Neural cell (in vitro differentiated cells): ENCODE measurements at regions not wholly inside any gene's neighbourhood (a gene's known extent, or its start where the extent isn't known, plus 50 kb on each side); places are given as distances from the start of the nearest gene placed in this dataset.

Experiments
- H2AFZ ChIP-seq: fragments of 200-600, 300-800 bp; sonication (generic), shearing (Covaris generic); 2 replicates; pipeline ENCODE4 v1.6.0; 2014; ENCODE audit warnings: low read depth, mild to moderate bottlenecking, antibody characterized with exemption, low read length, moderate library complexity
- H3F3A ChIP-seq: fragments of 200-600 bp; shearing (Covaris generic); 2 replicates; pipeline ENCODE4 v1.6.1; 2016; ENCODE audit warnings: mild to moderate bottlenecking, moderate library complexity, mixed read lengths, antibody characterized with exemption, low read length; ENCODE audit not compliant: insufficient read depth, poor library complexity, severe bottlenecking
- H3K27ac ChIP-seq: fragments of 200-600, 300-800 bp; sonication (generic), shearing (Covaris generic); 2 replicates; pipeline ENCODE4 v1.5.1; 2014; ENCODE audit warnings: mild to moderate bottlenecking, low read length, moderate library complexity
- H3K27me3 ChIP-seq: fragments of 300-800, 200-600 bp; sonication (generic), shearing (Covaris generic); 2 replicates; pipeline ENCODE4 v1.6.0; 2014; ENCODE audit warnings: mild to moderate bottlenecking, low read depth, low read length, moderate library complexity; ENCODE audit not compliant: insufficient read depth
- H3K36me3 ChIP-seq: fragments of 300-800, 200-600 bp; sonication (generic), shearing (Covaris generic); 2 replicates; pipeline ENCODE4 v1.5.1; 2014; ENCODE audit warnings: mild to moderate bottlenecking, antibody characterized with exemption, low read length, moderate library complexity; ENCODE audit not compliant: insufficient read depth
- H3K4me2 ChIP-seq: fragments of 300-800, 200-600 bp; sonication (generic), shearing (Covaris generic); 2 replicates; pipeline ENCODE4 v1.6.0; 2014; ENCODE audit warnings: mild to moderate bottlenecking, low read length
- H3K4me3 ChIP-seq: fragments of 300-800, 200-600 bp; sonication (generic), shearing (Covaris generic); 2 replicates; pipeline ENCODE4 v1.5.1; 2014; ENCODE audit warnings: mild to moderate bottlenecking, low read length, moderate library complexity
- H3K79me2 ChIP-seq: fragments of 200-600 bp; shearing (Covaris generic); replicated peaks from 2 replicates; pipeline ENCODE4 v1.6.0; 2014; ENCODE audit warnings: mild to moderate bottlenecking, low read length, moderate library complexity; ENCODE audit not compliant: insufficient read depth
- H3K9ac ChIP-seq: fragments of 300-800, 200-600 bp; sonication (generic), shearing (Covaris generic); 2 replicates; pipeline ENCODE4 v1.6.1; 2016; ENCODE audit warnings: mild to moderate bottlenecking, low read length, mixed read lengths
- H3K9me2 ChIP-seq: fragments of 200-600 bp; shearing (Covaris generic); 2 replicates; pipeline ENCODE4 v1.6.1; 2016; ENCODE audit warnings: mild to moderate bottlenecking, low read length, mixed read lengths; ENCODE audit not compliant: insufficient read depth
- H3K9me3 ChIP-seq: fragments of 200-600, 300-800 bp; sonication (generic), shearing (Covaris generic); 2 replicates; pipeline ENCODE4 v1.6.1; 2016; ENCODE audit warnings: mild to moderate bottlenecking, mixed run types, low read length, moderate library complexity, mixed read lengths
- H4K20me1 ChIP-seq: fragments of 200-600 bp; shearing (Covaris generic); 2 replicates; pipeline ENCODE4 v1.6.1; 2016; ENCODE audit warnings: mild to moderate bottlenecking, mixed run types; ENCODE audit not compliant: insufficient read depth
- CTCF ChIP-seq: fragments of 450-650 bp; IDR thresholded peaks from 2 replicates; pipeline ENCODE4 v1.5.1; 2014; ENCODE audit warnings: antibody characterized with exemption, mild to moderate bottlenecking, moderate library complexity; ENCODE audit not compliant: poor library complexity, severe bottlenecking
- EP300 ChIP-seq: fragments of 450-650 bp; conservative IDR thresholded peaks from 2 replicates; pipeline ENCODE4 v1.6.1; 2014; ENCODE audit warnings: antibody characterized with exemption, mild to moderate bottlenecking, moderate library complexity; ENCODE audit not compliant: poor library complexity, severe bottlenecking
- EZH2 ChIP-seq: fragments of 200-600, 300-800 bp; shearing (Covaris generic), sonication (generic); IDR thresholded peaks from 2 replicates; pipeline ENCODE4 v1.6.1; 2014; ENCODE audit warnings: antibody characterized with exemption, low read length, borderline replicate concordance, mild to moderate bottlenecking; ENCODE audit not compliant: insufficient read depth, poor library complexity, severe bottlenecking
- MXI1 ChIP-seq: fragments of 450-650 bp; conservative IDR thresholded peaks from 2 replicates; pipeline ENCODE4 v1.6.1; 2014; ENCODE audit warnings: antibody characterized with exemption, mild to moderate bottlenecking; ENCODE audit not compliant: poor library complexity, severe bottlenecking
- POLR2AphosphoS5 ChIP-seq: IDR thresholded peaks from 2 replicates; pipeline ENCODE4 v1.6.1; 2012
- RAD21 ChIP-seq: fragments of 450-650 bp; conservative IDR thresholded peaks from 2 replicates; pipeline ENCODE4 v1.6.1; 2014; ENCODE audit warnings: antibody characterized with exemption, mild to moderate bottlenecking, moderate library complexity
- SMC3 ChIP-seq: fragments of 450-650 bp; conservative IDR thresholded peaks from 2 replicates; pipeline ENCODE4 v1.6.1; 2014; ENCODE audit warnings: antibody characterized with exemption, mild to moderate bottlenecking, moderate library complexity; ENCODE audit not compliant: poor library complexity
- TAF1 ChIP-seq: IDR thresholded peaks from 2 replicates; pipeline ENCODE4 v1.6.1; 2012; ENCODE audit warnings: low read depth
- TF ChIP-seq, protein P1 (sequence below): IDR thresholded peaks from 2 replicates; pipeline ENCODE4 v1.6.1; 2012; ENCODE audit warnings: borderline replicate concordance

DNA sequence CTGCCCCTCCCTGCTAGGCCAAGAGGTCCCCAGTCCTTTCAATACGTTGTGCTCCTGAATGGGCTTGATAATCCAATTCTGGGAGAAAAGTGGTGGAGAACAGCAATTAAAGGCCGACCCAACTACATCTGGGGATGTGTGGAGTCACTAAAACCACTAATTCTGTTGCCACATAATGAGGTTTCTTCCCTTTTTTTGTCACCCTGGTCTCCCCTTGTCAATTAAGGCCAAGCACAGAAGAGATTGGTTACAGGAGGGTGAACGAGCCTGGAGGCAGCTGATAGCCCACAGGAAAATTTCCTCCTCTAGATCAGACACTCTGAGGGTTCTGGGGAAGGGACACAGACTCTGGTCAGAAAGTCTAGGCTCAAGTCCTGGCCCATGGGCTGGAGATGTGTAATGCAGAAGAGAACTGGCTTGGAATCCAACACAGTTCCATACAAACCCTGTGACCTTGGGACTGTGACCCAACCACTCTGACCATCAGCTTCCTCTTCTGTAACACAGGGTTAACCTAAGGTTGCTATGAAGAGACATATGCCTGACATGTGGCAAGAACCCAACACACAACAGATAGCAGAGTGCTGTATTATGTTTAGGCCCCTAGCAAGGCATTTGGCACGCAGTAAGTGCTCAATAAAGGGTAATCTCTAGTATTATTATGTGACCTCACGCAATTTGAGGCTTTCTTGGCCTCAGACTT is 146.4 kb downstream of the CHST1 start:
- Histone ChIP-seq H3K4me2 (no peak overlapping the region), H4K20me1 (no peaks in the 10 kb centered on the region), H3F3A (no peaks in the 10 kb centered on the region), H3K79me2 (no peaks in the 10 kb centered on the region), H3K36me3 (no peaks in the 10 kb centered on the region), H3K27me3 (no peaks in the 10 kb centered on the region), H2AFZ (no peak overlapping the region), H3K9ac (no peak overlapping the region), H3K4me3 (no peak overlapping the region), H3K9me3 (no peaks in the 10 kb centered on the region), H3K9me2 (no peaks in the 10 kb centered on the region), H3K27ac (no peak overlapping the region)
- TF ChIP-seq EZH2 (no peak), MXI1 (no peak), EP300 (no peak), CTCF (no peak), SMC3 (no peak), POLR2AphosphoS5 (no peak), RAD21 (no peak), TAF1 (no peak)
- TF ChIP-seq, protein P1, sequence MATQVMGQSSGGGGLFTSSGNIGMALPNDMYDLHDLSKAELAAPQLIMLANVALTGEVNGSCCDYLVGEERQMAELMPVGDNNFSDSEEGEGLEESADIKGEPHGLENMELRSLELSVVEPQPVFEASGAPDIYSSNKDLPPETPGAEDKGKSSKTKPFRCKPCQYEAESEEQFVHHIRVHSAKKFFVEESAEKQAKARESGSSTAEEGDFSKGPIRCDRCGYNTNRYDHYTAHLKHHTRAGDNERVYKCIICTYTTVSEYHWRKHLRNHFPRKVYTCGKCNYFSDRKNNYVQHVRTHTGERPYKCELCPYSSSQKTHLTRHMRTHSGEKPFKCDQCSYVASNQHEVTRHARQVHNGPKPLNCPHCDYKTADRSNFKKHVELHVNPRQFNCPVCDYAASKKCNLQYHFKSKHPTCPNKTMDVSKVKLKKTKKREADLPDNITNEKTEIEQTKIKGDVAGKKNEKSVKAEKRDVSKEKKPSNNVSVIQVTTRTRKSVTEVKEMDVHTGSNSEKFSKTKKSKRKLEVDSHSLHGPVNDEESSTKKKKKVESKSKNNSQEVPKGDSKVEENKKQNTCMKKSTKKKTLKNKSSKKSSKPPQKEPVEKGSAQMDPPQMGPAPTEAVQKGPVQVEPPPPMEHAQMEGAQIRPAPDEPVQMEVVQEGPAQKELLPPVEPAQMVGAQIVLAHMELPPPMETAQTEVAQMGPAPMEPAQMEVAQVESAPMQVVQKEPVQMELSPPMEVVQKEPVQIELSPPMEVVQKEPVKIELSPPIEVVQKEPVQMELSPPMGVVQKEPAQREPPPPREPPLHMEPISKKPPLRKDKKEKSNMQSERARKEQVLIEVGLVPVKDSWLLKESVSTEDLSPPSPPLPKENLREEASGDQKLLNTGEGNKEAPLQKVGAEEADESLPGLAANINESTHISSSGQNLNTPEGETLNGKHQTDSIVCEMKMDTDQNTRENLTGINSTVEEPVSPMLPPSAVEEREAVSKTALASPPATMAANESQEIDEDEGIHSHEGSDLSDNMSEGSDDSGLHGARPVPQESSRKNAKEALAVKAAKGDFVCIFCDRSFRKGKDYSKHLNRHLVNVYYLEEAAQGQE = no peak

DNA sequence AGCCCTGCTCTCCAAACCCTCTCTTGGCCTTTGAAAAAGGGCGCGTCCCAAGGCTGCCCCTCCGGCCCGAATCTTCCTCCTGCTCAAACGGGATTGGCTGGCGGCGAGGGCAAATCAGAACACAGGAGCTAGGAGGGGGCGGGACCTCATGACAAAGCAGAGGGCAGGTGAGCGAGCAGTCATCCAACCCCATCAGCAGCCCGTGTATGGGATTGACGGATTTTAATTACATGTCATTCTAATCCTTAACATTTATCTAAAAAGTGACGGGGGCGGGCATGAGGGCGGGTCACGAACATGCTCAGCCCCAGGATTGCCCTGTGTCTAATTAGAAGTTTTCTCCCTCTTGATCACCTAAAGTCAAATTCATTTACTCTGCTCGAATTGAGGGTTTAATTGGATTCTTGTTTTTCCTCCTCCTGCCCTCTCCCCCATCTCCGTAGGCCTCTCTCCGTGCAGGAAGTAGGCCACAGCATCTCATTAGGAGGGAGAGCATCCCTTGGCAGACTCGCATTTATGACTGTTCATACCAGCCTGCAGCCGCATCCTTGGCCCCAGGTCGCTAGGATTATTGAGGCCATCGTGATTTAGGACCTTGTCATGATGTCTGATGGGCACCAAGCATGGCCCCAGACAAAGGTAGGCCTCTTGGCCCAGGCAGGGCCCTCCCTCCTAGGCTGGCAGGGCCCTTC is 147.1 kb downstream of the CHST1 start:
- Histone ChIP-seq H3K36me3 (no peaks in the 10 kb centered on the region), H3K79me2 (no peaks in the 10 kb centered on the region), H2AFZ (no peak overlapping the region), H3K9ac (no peak overlapping the region), H3K4me3 (no peak overlapping the region), H3K9me3 (no peaks in the 10 kb centered on the region), H3K4me2 (no peak overlapping the region), H3F3A (no peaks in the 10 kb centered on the region), H3K9me2 (no peaks in the 10 kb centered on the region), H3K27ac (no peak overlapping the region), H4K20me1 (no peaks in the 10 kb centered on the region), H3K27me3 (no peaks in the 10 kb centered on the region)
- TF ChIP-seq POLR2AphosphoS5 (no peak), CTCF (no peak), EP300 (no peak), MXI1 (no peak), SMC3 (no peak), EZH2 (no peak), TAF1 (no peak), RAD21 (no peak)
- TF ChIP-seq, protein P1 = no peak
